HG03060 (cell line): ENCODE measurements at regions not wholly inside any gene's neighbourhood (a gene's known extent, or its start where the extent isn't known, plus 50 kb on each side); places are given as distances from the start of the nearest gene placed in this dataset.
"Not testable (repeated sequence)": the region's sequence is repeated elsewhere in the genome, so short reads cannot be mapped to it uniquely, and the experiment has no call there.

Experiments
- ATAC-seq: cut with Tn5 transposase; IDR thresholded peaks from one replicate; pipeline ENCODE4 v1.9.1; 2021; ENCODE audit warnings: low read depth, moderate number of reproducible peaks; ENCODE audit not compliant: unreplicated experiment

DNA sequence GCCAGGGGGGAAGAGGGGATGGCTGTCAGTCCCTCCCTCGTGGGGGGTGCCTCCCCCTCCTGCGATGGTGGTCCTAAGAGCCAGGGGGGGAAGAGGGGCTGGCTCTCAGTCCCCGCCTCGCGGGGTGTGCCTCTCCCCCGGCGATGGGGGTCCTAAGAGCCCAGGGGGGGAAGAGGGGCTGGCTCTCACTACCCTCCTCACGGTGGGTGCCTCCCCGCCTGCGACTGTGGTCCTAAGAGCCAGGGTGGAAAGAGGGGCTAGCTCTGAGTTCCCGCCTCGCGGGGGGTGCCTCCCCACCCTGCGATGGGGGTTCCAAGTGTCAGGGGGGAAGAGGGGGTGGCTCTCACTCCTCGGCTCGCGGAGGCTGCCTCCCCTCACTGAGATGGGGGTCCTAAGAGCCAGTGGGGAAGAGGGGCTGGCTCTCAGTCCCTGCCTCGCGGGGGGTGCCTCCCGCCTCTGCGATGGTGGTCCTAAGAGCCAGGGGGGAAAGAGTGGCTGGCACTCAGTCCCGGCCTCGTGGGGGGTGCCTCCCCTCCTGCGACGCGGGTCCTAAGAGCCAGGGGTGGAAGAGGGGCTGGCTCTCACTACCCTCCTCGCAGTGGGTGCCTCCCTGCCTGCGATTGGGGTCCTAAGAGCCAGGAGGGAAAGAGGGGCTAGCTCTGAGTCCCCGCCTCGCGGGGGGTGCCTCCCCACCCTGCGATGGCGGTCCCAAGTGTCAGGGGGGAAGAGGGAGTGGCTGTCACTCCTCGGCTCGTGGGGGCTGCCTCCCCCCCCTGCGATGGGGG lies 2325.6 kb upstream of the PCDH20 start:
- no peak for ATAC-seq

DNA sequence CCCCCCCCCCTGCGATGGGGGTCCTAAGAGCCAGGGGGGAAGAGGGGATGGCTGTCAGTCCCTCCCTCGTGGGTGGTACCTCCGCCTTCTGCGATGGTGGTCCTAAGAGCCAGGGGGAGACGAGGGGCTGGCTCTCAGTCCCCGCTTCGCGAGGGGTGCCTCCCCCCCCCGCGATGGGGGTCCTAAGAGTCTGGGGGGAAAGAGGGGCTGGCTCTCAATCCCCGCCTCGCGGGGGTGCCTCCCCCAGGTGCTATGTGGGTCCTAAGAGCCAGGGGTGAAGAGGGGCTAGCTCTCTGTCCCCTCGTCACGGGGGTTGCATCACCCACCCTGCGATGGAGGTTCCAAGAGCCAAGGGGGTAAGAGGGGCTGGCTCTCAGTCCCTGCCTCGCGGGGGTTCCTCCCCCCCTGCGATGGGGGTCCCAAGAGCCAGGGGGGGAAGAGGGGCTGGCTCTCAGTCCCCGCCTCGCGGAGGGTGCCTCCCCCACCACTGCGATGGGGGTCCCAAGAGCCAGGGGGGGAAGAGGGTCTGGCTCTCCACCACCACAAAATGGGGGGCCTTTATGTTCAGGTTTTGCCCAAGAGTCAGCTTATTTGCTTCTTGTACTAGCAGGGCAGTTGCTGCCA lies 2323.6 kb upstream of the PCDH20 start:
- not testable (repeated sequence) for ATAC-seq

DNA sequence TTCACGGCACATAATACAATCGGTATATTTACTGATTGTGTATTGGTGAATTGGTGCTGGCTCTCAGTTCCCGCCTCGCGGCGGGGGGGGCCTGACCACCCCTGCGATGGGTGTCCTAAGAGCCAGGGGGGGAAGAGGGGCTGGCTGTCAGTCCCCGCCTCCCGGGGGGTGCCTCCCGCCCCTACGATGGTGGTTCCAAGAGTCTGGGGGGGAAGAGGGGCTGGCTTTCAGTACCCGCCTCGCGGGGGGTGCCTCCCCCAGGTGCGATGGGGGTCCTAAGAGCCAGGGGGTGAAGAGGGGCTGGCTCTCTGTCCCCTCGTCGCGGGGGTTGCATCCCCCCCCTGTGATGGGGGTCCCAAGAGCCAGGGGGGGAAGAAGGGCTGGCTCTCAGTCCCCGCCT lies 2321.8 kb upstream of the PCDH20 start:
- no peak for ATAC-seq

DNA sequence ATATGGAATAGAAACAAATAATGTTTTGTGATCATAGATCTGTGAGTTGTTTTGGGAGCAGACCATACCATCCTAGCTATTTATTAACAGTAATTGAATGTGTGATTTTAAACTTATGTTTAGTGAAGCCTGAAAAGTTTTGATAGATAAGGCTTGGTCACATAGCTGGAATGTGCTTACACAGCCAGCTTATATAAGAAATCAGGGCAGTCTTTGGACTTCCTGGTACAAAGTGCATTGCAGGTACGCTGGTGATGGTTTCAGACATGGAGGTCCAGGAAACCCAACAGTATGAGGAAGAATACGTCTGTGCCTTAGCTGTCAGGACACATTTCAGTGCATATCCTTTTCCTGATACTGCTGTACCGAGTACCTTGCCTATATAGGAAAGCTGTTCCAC lies 2316.2 kb upstream of the PCDH20 start:
- ATAC-seq, result no peak

DNA sequence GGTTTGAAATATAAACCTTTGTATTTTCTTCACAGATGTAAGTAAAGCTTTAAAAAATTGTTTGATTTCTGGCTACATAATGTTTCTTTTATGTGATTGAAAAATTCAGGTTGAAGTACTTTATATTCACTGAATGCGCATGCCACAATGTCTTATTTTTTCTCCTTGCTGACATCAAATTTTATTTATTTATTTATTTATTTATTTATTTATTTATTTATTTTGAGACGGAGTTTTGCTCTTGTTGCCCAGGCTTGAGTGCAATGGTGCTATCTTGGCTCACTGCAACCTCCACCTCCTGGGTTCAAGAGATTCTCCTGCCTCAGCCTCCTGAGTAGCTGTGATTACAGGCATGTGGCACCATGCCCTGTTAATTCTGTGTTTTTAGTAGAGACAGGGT lies 2296.5 kb upstream of the PCDH20 start:
- not testable (repeated sequence) for ATAC-seq

DNA sequence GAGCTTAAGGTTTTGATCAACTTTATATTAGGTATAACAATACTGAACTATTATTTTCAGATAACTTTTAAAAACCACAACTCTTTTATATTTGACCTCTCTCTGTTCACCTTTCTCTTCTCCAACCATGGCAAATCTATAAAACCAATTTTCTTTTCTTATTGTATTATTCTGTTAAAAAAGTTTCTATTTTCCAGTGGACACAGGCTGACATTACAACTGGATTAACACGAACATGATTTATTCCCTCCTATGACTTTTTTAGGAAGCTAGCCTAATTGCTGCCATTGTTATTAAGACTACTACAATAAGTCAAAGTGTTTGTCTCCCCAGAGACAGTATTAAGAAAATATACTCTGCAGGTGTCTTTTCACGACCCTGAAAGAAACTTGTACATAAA lies 2291.1 kb upstream of the PCDH20 start:
- ATAC-seq, result no peak

DNA sequence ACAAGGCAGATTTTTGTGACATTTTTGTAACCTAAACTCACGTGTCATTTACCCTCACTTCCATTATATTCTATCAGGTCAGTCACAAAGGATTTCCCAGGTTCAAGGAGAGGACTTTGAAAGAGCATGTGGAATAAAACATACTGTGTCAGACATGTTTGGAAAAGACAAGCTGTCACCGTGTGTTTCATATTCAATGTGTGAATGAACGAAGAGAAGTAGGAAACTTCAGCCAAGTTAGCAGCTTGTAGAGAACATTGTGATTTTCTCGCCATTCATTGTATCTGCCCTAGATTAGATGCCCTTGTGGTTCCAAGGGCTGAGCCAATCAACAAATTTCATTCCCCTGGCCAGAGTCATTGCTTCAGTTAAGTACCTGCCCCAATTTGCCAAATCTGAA lies 2288.9 kb upstream of the PCDH20 start:
- no peak for ATAC-seq

DNA sequence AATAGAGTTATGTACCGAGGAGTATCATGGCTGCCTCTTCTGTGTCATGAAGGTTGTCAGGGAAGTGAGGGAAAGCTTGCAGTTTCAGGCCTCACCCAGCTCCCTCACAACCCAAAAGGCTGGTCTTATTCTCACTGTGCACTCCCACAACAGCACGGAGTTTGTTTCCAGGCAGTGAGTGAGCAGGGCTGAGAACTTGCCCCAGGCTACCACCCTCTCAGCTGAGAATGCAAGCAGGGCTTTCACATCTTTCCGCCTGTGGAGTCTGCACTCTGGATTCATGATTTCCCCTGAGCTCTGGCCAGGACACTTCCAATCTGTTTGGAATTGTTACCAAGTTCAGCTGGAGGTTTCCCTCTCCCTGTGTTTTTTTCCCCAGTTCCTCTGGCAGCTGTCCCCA lies 2284.7 kb upstream of the PCDH20 start:
- no peak for ATAC-seq

DNA sequence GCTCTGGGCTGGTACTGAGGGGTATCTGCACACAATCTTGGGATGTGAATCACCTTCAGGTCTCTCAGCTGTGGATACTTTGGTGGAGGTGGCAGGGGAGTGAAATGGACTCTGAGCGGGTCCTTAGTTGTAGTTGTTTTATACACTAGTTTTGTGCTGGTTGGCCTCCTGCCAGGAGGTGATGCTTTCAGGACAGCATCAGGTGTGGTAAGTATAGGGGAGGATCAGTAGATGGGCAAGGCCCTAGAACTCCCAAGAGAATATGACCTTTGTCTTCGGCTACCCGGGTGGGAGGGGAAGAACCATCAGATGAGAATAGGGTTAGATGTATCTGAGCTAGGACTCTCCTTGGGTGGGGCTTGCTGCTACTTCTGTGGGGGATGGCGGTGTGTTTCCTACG lies 2284.3 kb upstream of the PCDH20 start:
- no peak for ATAC-seq

DNA sequence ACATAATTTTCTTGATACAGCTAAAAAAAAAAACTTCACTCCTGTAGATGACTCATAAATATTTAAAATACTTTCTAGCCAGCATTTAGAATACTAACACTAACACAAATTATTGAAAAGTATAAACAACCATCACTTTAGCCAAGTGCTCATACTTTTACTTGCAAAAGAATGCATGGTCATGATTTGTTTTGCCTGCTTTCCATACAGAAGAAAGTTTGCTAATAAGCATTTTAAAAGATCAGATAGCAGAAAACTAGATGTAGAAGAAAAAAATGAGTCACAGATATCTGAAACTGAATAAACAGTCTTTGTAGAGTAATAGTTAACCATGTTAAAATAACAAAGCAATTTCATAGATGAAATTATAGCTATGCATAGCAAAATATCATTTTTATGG lies 2280.4 kb upstream of the PCDH20 start:
- ATAC-seq, result no peak

DNA sequence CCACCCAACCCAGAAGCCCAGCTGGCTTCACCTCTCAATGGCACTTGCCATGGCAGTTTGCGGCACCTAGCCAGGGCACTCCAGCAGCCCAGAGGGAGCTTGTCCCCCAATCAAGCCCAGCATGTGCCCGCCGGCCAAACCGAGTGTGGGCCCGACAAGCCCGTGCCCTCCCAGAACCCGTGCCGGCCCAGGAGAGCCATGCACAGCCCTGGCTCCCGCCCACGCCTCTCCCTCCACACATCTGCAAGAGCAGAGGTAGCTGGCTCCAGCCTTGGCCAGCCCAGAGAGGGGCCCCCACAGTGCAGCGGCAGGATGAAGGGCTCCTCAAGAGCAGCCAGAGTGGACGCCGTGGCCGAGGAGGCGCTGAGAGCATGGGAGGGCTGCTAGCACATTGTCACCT lies 2278.0 kb upstream of the PCDH20 start:
- ATAC-seq, result no peak

DNA sequence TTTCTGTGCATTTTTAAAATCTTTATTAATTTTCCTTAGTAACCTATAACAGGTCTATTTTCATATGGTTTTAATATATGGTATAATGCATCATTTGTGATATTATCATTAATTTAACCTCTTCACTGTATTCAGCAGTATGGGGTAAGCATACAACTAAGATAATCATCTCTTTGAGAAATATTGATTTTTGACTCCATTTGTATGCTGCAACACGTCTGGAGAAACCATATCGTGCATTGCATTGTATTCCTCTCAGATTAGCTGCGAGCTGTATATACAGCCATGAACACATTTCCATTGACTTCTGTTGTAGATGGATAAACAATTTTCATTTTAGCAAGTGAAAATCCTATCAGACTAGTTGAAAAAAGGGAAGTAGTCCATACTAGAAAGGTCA lies 2275.8 kb upstream of the PCDH20 start:
- ATAC-seq, result no peak

DNA sequence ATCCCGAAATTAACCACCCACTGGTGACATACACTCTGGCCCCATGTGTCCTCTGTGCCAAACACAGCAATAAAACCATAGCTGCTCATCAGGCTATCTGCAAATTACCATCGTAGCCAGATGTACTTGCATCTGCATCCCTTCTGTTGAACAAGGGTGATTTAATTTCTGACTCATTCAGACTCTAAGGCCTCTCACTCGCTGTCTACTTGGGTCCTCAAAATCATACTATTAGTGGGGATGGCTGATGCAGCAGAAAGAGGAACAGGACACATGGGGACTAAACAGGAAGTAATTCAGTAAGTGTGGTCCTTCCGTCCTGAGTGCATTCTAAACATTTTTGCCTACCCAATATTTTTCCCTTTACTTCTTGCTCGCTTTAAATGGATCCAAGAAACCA lies 2275.0 kb upstream of the PCDH20 start:
- ATAC-seq, result no peak

DNA sequence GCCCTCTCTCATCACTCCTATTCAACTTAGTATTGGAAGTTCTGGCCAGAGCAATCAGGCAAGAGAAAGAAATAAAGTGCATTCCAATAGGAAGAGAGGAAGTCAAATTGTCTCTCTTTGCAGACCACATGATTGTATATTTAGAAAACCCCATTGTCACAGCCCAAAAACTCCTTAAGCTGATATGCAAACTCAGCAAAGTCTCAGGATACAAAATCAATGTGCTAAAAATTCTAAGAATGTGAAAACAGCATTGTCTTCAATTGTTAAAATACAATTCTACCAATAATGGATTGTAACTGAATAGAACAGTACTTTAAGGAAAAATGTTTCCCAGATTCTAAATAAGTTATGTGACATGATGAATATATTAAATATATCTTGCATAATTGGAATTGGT lies 2269.2 kb upstream of the PCDH20 start:
- ATAC-seq, result no peak

DNA sequence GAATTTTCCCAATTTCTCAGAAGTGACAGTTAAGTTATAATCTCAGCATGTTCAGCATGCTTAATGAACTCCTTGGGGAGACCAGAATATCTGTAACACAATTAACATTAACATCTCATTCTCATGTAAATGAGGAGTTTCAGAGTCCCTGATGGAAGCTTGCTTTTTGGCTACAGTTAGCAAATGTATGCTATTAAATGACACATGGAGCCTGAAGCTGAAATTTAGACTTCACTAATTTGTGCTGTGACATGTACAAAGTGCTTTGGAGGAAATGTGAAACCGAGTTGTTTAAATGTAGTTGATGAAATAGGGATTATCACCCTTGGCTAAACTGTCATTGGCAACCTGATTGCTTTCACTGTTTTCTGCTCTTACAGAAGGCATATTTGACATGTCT lies 2265.1 kb upstream of the PCDH20 start:
- no peak for ATAC-seq

DNA sequence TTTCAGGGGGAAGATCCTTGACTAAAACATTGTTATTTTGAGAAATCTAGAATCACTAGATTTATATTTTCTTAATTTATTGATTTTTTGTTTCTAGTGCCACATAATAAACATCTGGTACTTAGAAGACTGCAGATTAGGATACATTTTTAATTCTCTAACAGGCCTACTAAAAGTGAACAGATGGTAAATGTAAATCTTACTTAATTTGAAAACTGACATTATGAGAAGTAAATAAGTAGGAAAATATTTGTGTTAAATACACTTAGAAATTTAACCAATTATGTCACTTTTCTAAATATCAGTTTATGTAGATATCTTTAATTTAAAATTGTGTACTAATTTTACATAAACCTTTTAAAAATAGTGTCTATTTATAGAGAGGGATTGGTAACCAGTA lies 2255.6 kb upstream of the PCDH20 start:
- no peak for ATAC-seq

DNA sequence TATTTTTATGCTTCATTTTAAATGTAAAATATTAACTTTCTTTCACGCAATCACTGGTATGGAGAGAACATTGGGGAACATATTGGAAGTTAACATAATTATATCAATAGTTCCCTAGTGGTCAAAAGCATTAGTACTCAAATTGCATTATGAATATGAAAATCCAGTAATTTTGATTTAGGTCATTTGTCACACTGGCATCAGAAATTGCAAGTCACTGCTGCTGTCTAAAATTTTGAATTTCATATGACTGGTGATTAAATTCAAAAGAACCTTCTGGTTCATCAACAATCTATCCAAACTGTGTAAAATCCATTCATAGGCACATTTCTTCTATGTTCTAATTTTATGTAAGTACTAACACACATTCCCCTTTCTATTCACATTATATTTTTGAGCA lies 2235.7 kb upstream of the PCDH20 start:
- ATAC-seq, result no peak

DNA sequence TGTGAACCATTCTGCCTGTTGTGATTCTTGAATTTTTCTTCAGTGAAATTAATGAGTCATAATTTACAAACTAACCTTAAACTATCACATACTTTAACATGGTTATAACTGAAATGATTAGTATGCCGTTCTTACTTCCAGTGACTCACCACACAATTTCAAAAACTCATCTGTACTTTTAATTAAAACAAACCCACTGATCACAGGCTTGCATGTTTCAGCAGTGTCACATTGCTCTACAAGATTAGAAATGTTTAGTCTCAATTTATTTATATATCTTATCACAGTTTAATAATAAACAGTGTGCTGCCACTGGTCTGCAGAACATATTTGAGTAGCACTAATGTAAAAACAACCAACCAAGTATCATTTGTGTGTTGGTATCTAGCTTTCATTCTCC lies 2227.9 kb upstream of the PCDH20 start:
- ATAC-seq, result no peak

DNA sequence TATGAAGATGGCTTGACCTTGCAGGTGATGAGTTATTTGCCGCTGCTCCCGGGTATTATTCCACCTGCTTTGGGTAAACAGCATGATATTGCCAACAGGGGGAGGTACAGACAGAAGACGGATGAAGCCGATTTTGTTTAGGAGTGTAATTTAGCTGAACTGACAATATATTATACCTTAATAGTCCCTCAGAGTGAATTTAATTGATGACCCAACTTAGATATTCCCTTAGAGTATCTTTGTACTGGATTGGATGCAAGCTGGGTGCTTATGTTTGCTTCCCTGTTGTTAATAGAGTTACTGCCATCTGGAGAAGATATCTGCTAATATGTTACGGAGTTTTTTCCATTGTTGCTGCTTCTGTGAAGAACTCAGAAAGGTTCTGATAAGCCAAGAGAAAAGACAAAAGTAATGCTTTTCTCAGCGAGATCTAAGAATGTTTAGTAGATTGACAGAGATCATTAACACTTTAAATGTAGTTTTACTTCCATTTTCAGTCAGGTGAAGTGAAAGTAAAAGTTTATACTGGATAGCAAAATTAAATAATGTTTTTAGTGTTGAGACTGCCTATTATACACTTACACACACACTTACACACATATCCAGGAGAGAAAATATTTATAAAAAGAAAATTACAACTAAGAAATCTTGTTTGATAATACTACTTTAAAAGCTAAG lies 2220.8 kb upstream of the PCDH20 start:
- ATAC-seq, result peak; percentile 44

DNA sequence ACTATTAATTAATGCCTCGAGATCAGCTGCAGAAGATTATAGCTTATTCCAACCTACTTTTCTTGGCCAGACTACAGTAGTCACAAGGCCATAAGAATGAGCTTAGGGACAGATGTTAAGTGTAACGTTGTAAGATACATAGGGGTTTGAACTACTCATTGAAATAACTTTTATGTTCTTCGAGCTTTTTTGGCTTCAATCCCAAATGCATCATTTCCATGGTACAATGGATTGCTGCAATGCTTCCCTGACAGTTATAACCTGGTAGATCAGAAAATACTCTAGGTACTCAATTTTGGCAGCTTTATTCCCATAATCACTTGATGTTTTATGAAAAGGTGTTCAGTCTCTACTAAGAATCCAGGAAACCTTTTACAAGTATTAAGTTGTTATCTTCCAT lies 2216.7 kb upstream of the PCDH20 start:
- no peak for ATAC-seq

DNA sequence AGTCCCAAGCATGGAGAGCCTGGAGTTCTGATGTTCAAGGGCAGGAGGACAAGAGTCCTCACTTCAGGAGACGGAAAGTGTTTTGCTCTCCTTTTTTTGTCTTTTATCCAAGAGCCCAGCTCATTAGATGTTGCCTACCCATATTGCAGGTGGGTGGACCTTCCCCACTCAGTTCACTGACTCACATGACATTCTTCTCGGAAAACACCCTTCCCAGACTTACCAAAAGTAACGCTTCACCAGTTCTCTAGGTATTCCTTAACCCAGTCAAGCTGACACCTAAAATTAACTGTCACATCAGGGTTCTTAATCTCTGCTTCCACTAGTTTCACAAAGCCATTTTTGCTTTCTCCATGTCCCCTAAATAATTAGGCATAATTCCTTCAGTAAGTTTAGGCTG lies 2215.4 kb upstream of the PCDH20 start:
- no peak for ATAC-seq

DNA sequence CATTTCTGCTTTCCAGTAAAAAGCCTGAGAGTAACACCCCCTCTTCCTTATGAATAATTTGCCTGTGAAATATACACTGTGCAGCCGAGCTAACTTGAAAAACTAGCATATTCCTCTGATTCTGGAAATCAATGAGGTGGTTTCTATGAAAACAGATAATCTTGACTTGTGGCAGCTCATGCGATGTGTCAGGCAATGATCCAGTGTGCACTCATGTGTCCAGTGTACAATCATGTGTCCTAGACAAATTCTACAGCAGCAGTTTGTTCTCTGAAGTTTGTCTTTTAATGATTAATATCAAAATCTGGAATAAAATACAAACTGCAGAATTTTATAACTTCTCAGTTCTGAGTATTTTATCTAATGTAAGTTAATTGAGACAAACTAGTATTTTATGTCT lies 2213.9 kb upstream of the PCDH20 start:
- ATAC-seq, result no peak
